Activated naive CD4-positive, alpha-beta T cell treated with anti-CD3 and anti-CD28 coated beads for 36 hours (primary cell): ENCODE measurements at regions not wholly inside any gene's neighbourhood (a gene's known extent, or its start where the extent isn't known, plus 50 kb on each side); places are given as distances from the start of the nearest gene placed in this dataset.
"Not testable (repeated sequence)": the region's sequence is repeated elsewhere in the genome, so short reads cannot be mapped to it uniquely, and the experiment has no call there.

ENCODE experiments used
- CTCF ChIA-PET: fragments of 350-600 bp; sonication (Branson Sonifier 250); formaldehyde crosslinking; loops from one replicate; lab custom pipeline; 2021; ENCODE audit warnings: antibody characterized with exemption; lab: Charles Lee
- DNase-seq: peaks from one replicate; pipeline ENCODE4 v3.0.0-alpha.2; 2020
- H3K27ac Mint-ChIP-seq: one replicate; pipeline ENCODE4 v1.8.0; 2021; ENCODE audit warnings: mild to moderate bottlenecking, mixed read lengths
- H3K27me3 Mint-ChIP-seq: one replicate; pipeline ENCODE4 v1.8.0; 2021; ENCODE audit warnings: low read depth, mixed read lengths
- H3K36me3 Mint-ChIP-seq: one replicate; pipeline ENCODE4 v1.8.0; 2021; ENCODE audit warnings: low read depth, mixed read lengths
- H3K4me1 Mint-ChIP-seq: one replicate; pipeline ENCODE4 v1.8.0; 2021; ENCODE audit warnings: low read depth, mixed read lengths
- H3K4me3 Mint-ChIP-seq: one replicate; pipeline ENCODE4 v1.8.0; 2021; ENCODE audit warnings: mild to moderate bottlenecking, moderate library complexity, mixed read lengths
- H3K9me3 Mint-ChIP-seq: one replicate; pipeline ENCODE4 v1.8.0; 2021; ENCODE audit warnings: mixed read lengths
- intact Hi-C: fragments of 100-400 bp; cut with micrococcal nuclease; formaldehyde crosslinking; loops from one replicate; pipeline ENCODE4 v1.15.1; 2023

DNA sequence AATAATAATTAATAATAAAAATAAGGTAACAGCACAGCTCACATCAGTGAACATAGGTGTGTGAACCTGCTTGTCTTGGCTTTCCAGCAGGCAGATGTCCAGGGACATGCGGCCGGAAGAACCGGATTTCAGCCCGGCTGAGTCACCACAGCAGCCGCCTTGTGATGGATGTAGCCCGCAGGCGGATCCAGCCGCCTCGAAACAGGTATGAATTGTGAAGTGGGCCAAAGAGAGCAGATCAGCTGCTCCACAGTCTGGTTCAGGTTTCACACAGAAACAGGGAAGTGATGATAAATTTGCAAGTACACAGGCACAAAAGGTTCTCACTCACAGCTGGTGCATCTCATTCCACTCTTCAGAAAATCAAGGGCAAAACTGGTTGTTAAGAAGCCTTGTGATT, 55.1 kb downstream of the ID4 start:
- CTCF ChIA-PET = no interaction called here
- Mint-ChIP-seq H3K9me3 (peaks cover 4% of the 10 kb centered on the region), H3K27me3 (peaks cover 6% of the 10 kb centered on the region), H3K4me3 (no peak overlapping the region), H3K36me3 (no peaks in the 10 kb centered on the region), H3K27ac (no peak overlapping the region), H3K4me1 (no peaks in the 10 kb centered on the region)
- no peak for DNase-seq
- intact Hi-C loops = no loop called here

DNA sequence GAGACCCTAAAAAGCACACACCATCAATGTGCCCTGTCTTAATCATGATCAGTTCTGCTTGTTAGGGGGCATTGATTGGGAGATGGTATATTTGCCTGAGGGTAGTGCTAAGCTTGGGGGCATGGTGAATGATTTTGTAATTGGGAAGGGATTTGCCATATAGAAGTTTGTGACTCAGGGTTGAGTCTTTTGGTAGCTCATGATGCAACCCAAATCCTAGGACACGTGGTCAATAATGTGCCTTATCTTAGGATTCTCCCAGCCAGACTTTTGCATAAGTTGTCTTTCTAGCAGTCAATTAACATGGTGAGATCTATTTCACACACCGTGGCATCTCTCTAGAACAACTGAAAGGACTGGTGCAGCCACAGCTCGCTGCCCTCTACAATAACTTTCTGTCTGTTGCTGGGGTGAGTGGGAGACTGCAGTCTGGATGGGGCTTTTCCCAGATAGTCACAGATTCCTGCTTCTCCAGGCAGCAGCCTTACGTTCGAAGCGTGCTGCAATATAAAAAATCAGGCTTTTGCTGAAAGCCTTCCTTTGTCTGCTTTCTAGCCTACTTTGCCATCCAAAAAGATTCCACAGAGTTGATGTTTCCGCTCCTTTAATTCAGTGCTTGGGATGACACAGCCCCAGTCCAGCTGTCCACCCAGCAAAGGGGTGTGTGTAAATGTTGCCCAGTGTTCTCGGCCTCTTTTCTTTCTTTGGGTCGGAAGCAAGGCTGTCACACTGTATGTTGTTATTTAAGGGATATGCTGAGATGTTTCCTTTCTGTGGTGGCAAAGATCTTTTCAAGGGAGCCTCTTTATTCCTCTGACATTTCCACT, 58.9 kb downstream of the ID4 start:
- no peaks in the 10 kb centered on the region for H3K4me1 Mint-ChIP-seq
- intact Hi-C loops = no loop called here
- no peak overlapping the region for H3K27ac Mint-ChIP-seq
- H3K4me3 Mint-ChIP-seq = no peak overlapping the region
- H3K9me3 Mint-ChIP-seq = peaks cover 6% of the 10 kb centered on the region
- no peaks in the 10 kb centered on the region for H3K36me3 Mint-ChIP-seq
- H3K27me3 Mint-ChIP-seq = no peaks in the 10 kb centered on the region
- no peak for DNase-seq
- CTCF ChIA-PET = no interaction called here

DNA sequence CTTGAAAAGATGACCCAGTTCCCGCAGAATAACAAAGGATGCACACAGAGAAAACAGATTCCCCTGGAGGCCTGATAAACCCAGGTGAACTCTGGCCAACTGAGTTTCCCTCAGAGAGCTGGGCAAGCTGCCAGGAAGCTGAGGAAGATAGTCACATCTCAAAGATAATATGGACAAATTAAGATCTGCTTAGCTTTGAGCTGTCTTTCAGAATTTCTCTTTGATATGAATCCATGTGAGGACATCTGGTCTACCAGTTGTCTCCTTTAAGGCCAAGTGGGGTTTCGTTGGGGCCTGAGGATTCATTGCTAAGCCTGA, 59.5 kb downstream of the ID4 start:
- intact Hi-C loops = no loop called here
- H3K9me3 Mint-ChIP-seq = peaks cover 6% of the 10 kb centered on the region
- H3K27me3 Mint-ChIP-seq = no peaks in the 10 kb centered on the region
- DNase-seq = no peak
- no peak overlapping the region for H3K27ac Mint-ChIP-seq
- H3K36me3 Mint-ChIP-seq = no peaks in the 10 kb centered on the region
- CTCF ChIA-PET = no interaction called here
- H3K4me3 Mint-ChIP-seq = no peak overlapping the region
- no peaks in the 10 kb centered on the region for H3K4me1 Mint-ChIP-seq

DNA sequence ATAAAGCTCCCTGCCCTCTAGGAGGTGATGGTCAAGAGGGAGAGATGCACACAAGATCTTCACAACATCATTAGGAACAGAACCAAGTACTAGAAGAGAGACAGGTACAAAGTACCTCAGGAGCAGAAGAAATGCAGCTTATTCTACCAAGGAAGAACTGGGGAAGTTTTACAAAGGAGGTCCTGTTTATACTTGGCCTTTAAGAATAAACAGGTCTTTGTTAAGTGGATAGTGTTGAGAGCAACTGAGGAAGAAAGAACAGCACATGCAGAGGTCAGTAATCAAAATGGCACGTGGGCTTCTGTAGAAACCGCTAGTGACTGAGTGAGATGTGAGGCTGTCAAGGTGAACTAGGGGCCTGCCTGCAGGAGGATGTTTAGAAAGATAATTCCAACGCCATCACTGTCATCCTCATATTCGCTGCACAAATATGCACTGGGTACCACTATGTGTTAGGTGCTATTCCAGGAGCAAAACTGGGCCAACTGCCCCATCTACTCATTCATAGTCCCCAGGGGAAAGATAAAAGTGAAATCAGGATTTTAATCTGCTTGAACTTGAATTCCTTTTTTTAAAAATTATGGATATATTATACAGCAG, 61.1 kb downstream of the ID4 start:
- Mint-ChIP-seq H3K4me3 (no peak overlapping the region), H3K27ac (no peak overlapping the region), H3K36me3 (no peaks in the 10 kb centered on the region), H3K27me3 (no peaks in the 10 kb centered on the region), H3K9me3 (peaks cover 8% of the 10 kb centered on the region), H3K4me1 (no peaks in the 10 kb centered on the region)
- no peak for DNase-seq
- CTCF ChIA-PET = no interaction called here
- intact Hi-C loops = no loop called here

DNA sequence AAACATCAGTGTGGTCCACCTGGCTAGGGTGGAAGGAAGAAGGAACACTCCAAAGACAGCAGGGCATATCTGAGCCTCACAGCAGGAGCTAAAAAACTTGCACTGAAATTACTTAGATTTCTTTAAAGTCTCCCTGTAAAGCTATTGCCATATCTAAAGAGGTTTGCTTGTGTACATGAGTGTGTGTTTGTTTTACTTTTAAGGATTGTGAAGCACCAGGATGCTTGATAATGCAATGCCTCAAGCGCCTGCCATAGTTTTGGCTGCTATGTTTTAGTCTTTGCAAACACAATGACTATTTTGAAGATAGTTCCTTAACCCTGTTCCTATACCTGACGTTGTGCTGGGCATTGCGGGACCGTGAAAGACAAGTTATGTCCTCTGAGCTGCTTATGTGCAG, 65.0 kb downstream of the ID4 start:
- no peak overlapping the region for H3K4me3 Mint-ChIP-seq
- DNase-seq = no peak
- CTCF ChIA-PET = no interaction called here
- no peaks in the 10 kb centered on the region for H3K4me1 Mint-ChIP-seq
- no peaks in the 10 kb centered on the region for H3K27me3 Mint-ChIP-seq
- intact Hi-C loops = no loop called here
- H3K27ac Mint-ChIP-seq = no peak overlapping the region
- no peaks in the 10 kb centered on the region for H3K36me3 Mint-ChIP-seq
- H3K9me3 Mint-ChIP-seq = peaks cover 6% of the 10 kb centered on the region

DNA sequence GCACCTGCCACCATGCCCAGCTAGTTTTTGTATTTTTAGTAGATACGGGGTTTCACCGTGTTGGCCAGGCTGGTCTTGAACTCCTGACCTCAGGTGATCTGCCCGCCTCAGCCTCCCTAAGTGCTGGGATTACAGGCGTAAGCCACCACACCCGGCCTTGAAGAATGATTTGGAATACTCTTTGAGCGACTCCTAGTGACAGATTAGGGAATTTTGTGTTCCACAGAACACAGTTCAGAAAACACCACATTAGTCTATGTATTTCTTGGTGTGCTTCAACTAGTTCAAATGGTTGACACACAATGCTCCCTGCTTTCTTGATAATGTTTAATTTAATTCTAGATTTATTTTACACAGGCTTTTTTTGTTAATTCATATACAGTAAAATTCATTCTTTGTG, 67.2 kb downstream of the ID4 start:
- H3K4me3 Mint-ChIP-seq, H3K27ac Mint-ChIP-seq, CTCF ChIA-PET, H3K36me3 Mint-ChIP-seq, DNase-seq, H3K27me3 Mint-ChIP-seq, H3K9me3 Mint-ChIP-seq, intact Hi-C loops, H3K4me1 Mint-ChIP-seq: not testable (repeated sequence)

DNA sequence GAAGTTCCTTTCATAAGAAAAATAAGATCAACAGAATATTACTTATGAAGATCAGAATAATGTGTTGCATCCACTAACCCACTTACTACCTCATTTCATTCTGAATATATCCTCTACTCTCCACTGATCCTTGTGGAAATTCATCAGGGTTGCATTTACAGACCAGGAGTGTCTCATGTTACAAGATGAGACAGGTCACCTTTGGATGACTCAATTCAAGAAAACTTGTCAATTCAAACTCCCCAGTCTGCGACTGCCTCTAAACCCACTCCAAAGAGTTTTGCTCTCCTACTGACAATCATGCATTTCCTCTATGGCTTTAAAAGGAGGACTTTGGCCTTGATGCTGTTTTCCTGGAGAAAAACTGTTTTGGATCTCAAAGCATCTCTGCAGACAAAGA, 68.4 kb downstream of the ID4 start:
- CTCF ChIA-PET = no interaction called here
- Mint-ChIP-seq H3K27me3 (no peaks in the 10 kb centered on the region), H3K4me1 (no peaks in the 10 kb centered on the region), H3K36me3 (no peaks in the 10 kb centered on the region), H3K9me3 (peaks cover 4% of the 10 kb centered on the region), H3K4me3 (no peak overlapping the region), H3K27ac (no peak overlapping the region)
- no peak for DNase-seq
- intact Hi-C loops = no loop called here

DNA sequence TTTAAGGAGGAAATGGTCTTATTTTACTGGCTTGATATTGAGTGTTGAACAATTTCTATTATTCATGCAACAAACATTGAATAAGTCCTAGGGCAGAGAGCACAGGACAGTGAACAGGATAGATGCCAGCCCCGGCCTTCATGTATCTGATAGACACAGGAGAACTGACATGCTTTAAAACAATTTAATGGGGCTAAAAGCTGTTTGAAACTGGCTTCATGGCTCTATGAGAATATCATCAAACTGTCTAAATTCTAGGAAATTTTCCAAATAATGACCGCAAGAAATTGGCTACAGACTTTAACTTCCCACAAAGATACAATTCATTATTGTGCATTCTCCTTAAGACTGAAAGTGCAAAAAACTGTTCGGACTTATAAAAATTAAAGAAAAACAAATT, 69.0 kb downstream of the ID4 start:
- no peak overlapping the region for H3K4me3 Mint-ChIP-seq
- CTCF ChIA-PET = no interaction called here
- no peaks in the 10 kb centered on the region for H3K4me1 Mint-ChIP-seq
- intact Hi-C loops = no loop called here
- peaks cover 4% of the 10 kb centered on the region for H3K9me3 Mint-ChIP-seq
- DNase-seq = no peak
- H3K27me3 Mint-ChIP-seq = no peaks in the 10 kb centered on the region
- H3K36me3 Mint-ChIP-seq = no peaks in the 10 kb centered on the region
- no peak overlapping the region for H3K27ac Mint-ChIP-seq

DNA sequence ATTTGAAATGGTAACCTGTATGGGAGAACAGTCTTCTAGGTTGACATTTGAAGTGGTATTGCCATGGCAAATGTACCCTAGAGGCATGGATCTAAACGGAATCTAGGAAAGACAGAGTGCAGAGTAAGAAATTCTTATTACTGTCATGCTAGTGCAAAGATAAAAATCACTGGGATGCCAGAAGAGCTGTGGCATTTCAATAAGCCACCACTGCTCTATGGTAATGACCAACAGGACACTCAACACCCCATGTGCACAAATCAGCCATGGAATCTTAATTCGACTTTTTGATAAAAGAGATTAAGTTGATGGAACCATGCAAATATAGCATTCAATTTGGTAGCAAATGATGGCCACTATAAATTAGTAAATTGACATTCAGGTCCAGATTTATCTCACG, 74.1 kb downstream of the ID4 start:
- intact Hi-C loops = no loop called here
- no peak overlapping the region for H3K4me3 Mint-ChIP-seq

DNA sequence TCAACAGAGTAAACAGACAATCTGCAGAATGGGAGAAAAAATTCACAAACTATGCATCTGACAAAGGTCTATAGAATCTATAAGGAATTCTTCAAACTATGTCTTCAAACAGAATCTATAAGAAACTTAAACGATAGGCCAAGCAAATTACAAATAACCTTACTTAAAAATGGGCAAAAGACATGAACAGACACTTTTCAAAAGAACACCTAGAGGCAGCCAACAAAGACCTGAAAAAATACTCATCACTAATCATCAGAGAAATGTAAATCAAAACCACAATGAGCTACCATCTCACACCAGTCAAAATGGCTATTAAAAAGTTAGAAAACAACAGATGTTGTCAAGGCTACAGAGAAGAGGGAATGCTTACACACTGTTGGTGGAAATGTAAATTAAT, 81.3 kb downstream of the ID4 start:
- Mint-ChIP-seq H3K4me3 (no peak overlapping the region), H3K27ac (no peak overlapping the region), H3K27me3 (no peaks in the 10 kb centered on the region), H3K36me3 (no peaks in the 10 kb centered on the region), H3K4me1 (no peaks in the 10 kb centered on the region), H3K9me3 (peaks cover 28% of the 10 kb centered on the region)
- CTCF ChIA-PET = no interaction called here
- intact Hi-C loops = no loop called here
- DNase-seq = no peak

More for the DNA sequence above, 74.1 kb downstream of the ID4 start:
- CTCF ChIA-PET = no interaction called here
- DNase-seq = no peak
- H3K9me3 Mint-ChIP-seq = peaks cover 11% of the 10 kb centered on the region
- H3K4me1 Mint-ChIP-seq = no peaks in the 10 kb centered on the region
- H3K36me3 Mint-ChIP-seq = no peaks in the 10 kb centered on the region
- peaks cover 2% of the 10 kb centered on the region for H3K27me3 Mint-ChIP-seq
- no peak overlapping the region for H3K27ac Mint-ChIP-seq

DNA sequence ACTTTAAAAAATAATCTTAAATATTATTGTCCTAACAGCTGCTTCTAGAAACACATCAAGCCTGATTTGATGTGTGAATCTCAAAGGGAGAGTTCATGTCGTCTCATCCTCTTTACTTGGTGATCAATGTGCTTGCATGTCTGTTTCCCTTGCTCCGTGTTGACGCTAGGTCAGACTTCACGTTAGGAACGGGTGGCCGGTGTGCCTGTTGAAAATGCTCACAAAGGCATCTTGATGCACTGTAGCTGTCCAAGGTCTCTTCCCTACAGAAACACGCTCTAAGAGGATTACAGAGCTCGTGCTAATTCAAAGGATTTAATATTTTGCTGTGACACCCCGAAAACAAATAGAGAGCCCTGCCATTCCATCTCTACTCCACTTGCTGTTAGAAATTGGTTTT, 84.6 kb downstream of the ID4 start:
- Mint-ChIP-seq H3K36me3 (no peaks in the 10 kb centered on the region), H3K4me1 (no peaks in the 10 kb centered on the region), H3K27me3 (no peaks in the 10 kb centered on the region)

DNA sequence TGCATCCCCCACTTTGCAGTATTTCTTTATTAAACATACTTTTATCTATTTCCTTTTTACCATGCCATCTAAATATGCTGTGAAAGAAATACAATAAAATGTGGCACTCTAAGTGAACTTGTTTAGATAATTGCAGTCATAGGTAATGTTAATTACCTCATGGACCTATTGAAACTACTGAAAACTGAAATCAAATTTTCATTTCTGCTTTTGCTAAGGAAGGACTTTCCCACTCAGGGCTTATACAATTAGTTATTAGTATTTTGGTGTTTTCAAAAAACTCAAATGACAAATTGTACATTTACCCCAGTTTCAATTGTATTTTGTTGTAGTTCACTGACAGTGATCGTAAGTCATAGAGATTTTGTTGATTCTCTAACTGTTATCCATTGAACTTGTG, 88.4 kb downstream of the ID4 start:
- no peak overlapping the region for H3K27ac Mint-ChIP-seq
- H3K9me3 Mint-ChIP-seq = no peaks in the 10 kb centered on the region
- CTCF ChIA-PET = no interaction called here
- no peaks in the 10 kb centered on the region for H3K4me1 Mint-ChIP-seq
- peaks cover 4% of the 10 kb centered on the region for H3K27me3 Mint-ChIP-seq
- H3K4me3 Mint-ChIP-seq = no peak overlapping the region
- DNase-seq = no peak
- intact Hi-C loops = loop anchor here (10.0 kb wide), 1 partner anchor 381 kb away; no protein-coding TSS in a partner anchor
- H3K36me3 Mint-ChIP-seq = no peaks in the 10 kb centered on the region

More for the DNA sequence above, 84.6 kb downstream of the ID4 start:
- intact Hi-C loops = loop anchor here (10.0 kb wide), 1 partner anchor 377 kb away; no protein-coding TSS in a partner anchor
- Mint-ChIP-seq H3K9me3 (peaks cover 16% of the 10 kb centered on the region), H3K27ac (no peak overlapping the region), H3K4me3 (no peak overlapping the region)
- CTCF ChIA-PET = no interaction called here
- no peak for DNase-seq

DNA sequence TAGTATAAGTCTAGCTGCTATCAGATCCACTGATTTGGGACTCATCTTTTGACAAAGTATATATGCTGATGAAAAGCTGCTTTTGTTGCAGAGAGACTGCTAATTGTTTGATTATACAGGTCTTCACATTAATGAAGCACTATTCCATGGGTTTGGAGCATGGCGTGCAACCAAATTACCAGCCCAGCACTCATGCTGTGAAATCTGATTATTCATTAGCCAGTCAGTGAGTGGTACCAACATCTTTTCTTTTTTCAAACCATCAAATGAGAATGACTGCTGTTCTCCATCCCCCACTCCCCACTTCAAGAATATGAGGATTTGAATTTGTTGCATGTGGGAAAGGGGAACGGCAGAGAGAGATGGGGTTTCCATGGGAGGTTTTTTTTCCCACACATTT, 91.3 kb downstream of the ID4 start:
- H3K27me3 Mint-ChIP-seq = peaks cover 4% of the 10 kb centered on the region
- CTCF ChIA-PET = no interaction called here
- H3K27ac Mint-ChIP-seq = no peak overlapping the region
- no peak for DNase-seq
- H3K9me3 Mint-ChIP-seq = no peaks in the 10 kb centered on the region
- H3K4me1 Mint-ChIP-seq = no peaks in the 10 kb centered on the region
- H3K4me3 Mint-ChIP-seq = no peak overlapping the region
- no peaks in the 10 kb centered on the region for H3K36me3 Mint-ChIP-seq
- intact Hi-C loops = loop anchor here (10.0 kb wide), 1 partner anchor 384 kb away; no protein-coding TSS in a partner anchor
